Inflammatory macrophage (primary cell): ENCODE measurements at regions not wholly inside any gene's neighbourhood (a gene's known extent, or its start where the extent isn't known, plus 50 kb on each side); places are given as distances from the start of the nearest gene placed in this dataset.
"Not testable (repeated sequence)": the region's sequence is repeated elsewhere in the genome, so short reads cannot be mapped to it uniquely, and the experiment has no call there.

Experiments used
- DNase-seq, 2 donors: peaks; one replicate each; pipeline ENCODE4 v3.0.0-alpha.2; 2020 to 2022

DNA sequence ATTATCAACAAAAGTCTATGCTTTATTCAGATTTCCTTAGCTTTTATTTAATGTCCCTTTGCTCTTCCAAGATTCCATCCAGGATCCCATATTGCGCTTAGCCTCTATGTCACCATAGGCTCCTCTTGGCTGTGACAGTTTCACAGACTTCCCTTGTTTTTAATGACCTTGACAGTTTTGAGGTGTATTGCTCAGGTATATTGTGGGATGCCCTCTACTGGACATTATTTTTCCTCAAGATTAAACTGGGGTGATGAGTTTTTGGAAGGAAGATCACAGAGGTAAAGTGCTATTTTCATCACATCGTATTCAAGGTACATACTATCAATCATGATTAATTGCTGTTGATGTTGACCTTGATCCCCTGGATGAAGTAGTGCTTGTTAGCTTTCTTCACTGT lies 99.1 kb upstream of the SMAD3 start:
- no peak for DNase-seq

DNA sequence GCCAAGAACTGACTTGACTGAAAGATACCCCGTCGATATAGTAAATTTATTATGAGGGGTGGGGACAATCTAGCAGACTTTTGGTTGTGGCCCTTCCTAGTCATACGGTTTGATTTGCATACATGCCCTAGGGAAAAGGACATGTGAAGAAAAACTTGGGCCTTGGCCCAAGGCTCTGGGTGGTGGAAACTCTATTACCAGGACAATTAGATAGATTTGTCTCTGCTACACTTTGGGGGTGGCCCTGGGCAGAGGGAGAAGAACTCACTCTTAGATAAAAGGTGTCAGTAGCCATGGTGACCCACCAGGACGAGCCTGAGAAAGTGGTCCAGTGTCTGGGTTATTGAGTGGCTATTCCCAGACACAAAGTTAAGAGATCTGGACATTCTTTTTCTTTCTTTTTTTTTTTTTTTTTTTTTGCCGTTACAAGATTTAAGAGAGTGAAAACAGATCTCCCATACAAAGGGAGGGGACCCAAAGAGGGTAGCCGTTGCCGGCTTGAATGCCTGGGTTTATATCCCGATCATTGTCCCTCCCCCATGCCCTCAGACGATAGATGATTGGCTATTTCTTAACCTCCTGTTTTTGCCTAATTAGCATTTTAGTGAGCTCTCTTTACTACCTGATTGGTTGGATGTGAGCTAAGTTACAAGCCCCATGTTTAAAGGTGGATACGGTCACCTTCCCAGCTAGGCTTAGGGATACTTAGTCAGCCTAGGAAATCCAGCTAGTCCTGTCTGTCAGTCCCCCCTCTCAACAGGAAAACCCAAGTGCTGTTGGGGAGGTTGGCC lies 96.4 kb upstream of the SMAD3 start:
- DNase-seq, result no peak

DNA sequence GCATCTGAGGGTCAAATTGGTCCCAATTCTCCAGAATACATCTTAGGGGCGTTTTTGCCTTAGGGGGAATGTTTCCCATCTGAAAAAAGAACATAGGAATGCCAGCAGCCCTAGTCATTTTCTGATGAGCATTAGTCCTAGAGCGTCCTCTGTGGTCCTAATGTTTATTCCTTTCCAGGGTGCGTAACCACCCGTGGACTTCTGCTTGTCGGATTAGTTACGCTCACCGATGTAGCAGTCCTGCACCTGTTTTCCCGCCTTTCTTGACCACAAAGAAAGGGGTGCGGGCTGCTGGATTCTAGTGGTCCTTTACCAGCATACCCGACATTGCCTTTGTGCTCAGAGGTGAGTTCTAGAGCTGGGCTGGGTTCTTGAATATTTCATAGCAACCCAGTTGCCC lies 91.3 kb upstream of the SMAD3 start:
- not testable (repeated sequence) for DNase-seq

DNA sequence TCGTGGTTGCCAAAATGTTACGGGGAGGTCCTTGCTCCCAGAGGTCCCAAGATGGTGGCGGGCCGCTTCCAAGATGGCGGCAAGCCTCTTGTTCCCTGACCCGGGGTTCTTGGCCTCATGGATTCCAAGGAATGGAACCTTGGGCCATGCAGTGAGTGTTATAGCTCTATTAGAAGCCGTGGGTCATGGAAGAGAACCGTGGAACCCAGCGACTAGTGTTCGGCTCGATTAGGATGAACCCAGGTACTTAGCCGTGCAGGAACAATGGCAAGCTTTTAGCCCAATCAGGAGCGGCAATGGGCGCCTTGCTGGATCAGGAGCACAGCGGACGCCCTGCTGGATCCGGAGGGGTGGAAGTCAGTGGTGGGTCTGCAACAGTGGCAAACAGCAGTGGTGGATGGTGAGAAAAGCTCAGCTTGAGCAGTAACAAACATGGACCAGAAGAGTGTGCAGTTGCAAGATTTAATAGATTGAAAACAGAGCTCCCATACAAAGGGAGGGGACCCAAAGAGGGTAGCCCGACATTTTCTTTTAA lies 89.2 kb upstream of the SMAD3 start:
- not testable (repeated sequence) for DNase-seq

DNA sequence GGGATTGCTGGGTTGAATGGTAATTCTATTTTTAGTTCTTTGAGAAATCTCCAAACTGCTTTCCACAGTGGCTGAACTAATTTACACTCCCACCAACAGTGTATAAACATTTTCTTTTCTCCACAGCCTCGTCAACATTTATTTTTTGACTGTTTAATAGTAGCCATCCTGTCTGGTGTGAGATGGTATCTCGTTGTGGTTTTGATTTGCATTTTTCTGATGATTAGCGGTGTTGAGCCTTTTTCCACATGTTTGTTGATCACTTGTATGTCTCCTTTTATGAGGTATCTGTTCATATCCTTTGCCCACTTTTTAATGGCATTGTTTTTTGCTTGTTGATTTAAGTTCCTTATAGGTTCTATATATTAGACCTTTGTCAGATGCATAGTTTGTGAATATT lies 85.1 kb upstream of the SMAD3 start:
- not testable (repeated sequence) for DNase-seq

DNA sequence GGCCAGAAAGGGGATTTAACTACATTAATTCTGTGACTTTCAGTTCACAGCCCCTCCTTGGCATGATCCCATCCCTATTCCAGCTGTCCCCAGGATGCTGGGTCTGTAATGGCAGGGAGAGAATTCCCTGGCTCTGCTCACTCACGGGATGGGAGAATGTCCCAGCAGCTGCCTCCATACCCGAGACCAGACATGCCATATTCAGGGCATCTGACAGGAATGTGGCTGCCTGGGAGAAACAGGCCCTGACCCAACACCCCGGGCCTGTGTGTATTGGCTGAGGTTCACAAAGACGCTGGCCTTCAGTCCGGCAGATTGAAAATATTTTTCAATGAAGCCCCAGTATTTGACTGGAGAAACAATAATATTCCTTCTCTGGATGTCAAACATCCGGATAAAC lies 83.6 kb upstream of the SMAD3 start:
- no peak for DNase-seq

DNA sequence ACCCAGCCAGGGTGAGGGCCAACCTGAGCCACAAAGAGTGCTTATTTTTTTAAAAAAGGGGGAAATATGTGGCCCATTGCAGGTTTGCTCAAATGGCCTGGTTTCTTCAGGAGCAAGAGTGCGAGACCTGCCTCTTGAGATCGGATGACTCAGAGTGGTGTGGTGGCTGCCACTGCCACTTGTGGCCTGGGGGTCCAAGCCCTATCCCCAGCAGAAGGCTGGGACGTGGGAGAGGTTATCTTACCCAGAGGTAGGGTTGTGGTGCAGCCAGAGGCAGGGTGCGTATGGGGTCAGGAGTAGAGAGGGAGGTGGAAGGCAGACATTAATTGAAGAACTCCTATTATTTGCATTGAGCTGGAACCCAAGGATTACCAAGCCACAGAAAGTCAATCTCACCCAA lies 83.2 kb upstream of the SMAD3 start:
- DNase-seq, result no peak

DNA sequence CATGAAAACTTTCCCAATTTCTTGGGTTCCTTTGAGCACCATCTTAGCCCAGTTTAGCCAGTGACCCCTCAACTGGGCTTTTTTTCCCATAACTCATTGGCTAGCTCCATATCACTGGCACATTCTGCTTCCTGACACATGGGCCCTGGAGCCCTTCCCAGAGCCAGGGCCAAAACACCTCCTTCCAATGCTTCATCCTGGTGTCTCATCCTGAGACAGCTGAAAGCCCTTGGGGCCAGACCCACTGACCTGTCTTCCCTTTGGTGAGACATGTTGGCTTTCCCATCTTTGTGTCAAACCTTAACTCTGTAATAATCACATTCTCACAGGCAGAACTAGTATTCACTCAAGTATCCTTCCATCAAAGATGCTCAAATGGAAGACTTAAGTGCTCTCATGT lies 82.6 kb upstream of the SMAD3 start:
- DNase-seq, result no peak

DNA sequence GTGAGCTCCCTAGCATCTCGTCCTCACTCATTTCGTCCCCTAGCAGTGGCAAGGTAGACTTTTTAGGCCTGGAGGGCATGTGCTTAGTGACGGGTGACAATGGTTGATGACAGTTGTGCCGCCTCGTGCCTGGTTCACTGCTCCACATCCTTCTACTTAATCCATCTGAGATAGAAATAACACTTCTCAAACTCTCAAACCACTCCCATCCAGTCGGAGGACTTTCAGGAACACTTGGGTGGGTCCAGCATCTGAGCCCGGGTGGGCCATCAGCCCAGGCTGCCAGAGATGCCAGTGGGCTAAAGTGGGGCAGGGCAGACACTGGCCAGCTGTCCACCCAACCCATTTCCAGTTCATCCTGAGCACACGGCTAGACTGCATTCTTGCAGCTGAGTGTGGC lies 79.7 kb upstream of the SMAD3 start:
- no peak for DNase-seq

DNA sequence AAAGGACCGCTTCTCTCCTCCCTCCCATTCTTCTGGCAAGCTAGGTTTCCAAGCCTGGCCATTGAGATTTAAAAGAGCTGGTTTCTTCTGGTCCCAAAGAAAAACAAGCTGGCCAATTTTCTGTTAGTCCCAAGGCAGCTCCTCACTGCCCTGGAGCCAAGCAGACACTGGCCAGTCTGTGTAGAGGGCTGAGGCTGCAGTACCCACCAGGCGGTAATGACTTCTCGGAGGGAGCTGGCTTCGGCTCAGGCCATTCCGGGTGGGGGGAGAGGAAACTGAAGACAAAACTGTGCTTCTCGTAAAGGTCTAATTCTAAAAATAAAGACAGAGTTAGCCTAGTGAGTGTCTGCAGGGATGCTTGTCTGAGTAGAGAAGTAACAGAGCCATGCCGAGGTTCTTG lies 78.5 kb upstream of the SMAD3 start:
- DNase-seq, result no peak

DNA sequence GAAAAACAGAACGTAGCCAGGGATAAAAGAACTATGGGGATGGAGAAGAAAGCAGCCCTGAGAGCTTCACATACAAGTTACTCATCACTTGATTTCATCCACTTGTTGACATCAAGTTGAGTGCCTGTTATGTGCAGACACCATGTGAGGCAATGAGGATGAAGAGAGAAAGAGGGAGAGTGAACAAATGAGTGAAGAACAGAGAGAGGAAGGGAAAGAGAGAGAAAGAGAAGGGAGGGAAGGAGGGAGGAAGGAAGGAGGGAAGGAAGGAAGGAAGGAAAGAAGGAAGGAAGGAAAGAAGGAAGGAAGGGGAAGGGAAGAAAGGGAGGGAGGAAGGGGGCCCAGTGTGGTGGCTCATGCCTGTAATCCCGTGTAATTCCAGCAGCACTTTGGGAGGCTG lies 72.3 kb upstream of the SMAD3 start:
- DNase-seq, result no peak

DNA sequence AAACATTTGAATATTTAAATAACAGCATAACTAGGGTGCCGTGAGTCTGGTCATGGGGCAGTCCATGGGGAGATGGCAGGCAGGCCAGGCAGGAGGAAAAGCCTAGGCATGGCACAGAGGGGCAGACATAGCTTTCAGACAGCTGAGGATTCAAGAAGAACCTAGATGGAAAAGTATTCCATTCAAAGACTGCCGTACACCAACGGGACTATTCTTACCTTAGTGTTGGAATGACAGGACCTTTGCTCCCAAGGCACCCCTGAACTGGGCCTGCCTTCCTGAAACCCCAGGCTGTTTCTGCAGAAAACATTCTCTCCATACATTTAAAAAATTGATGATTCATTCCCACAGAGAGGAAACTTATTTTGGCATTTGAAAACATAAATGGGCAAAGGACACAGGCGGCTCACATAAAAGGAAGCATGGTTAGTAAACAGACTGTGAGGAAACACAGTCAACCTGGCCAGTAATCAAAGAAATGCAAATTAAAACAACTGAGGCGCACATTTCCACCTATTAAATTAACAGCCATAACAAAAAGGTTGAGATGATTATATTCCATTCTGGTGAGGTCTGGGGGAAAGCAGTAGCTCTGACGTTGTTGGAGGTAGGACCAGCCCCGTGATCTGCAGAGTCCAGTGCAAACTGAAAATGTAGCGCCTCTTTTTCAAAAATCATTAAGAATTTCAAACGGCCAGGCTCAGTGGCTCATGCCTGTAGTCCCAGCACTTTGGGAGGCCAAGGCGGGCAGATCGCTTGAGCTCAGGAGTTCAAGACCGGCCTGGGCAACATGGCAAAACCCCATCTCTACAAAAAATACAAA lies 71.3 kb upstream of the SMAD3 start:
- DNase-seq, result no peak

DNA sequence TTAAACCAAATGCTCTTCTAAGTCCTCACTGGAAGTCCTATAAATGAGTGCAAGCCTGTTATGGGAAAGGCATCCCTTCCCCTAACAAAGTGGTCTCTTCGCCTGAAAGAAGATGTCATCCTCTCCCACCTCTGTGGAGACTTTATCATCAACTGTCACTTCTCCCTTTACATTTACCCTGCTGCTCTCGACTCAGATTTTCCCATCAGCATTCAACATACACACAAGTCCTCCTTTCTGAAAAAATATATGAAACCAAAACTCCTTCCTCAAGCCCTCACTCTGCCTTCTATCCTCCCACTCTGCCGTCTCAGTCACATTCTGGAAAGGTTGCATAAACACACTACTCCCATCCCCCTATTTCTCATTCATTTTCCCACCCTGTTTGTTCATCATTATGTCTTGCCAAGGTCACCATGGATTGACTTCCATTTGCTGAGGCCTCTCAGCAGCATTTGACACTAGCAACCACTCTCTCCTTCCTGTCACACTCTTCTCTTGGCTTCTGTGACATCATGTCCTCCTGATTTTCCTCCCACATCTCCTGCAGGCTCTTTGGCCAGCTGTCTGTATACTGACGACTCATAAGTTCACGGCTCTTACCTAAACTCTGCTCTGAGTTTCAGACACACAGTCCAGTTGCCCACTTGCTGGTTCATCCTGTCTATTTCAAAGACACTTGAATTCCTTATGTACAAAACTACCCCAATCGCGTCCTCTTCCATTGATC lies 70.3 kb upstream of the SMAD3 start:
- DNase-seq, result peak; percentile 64 to 82

DNA sequence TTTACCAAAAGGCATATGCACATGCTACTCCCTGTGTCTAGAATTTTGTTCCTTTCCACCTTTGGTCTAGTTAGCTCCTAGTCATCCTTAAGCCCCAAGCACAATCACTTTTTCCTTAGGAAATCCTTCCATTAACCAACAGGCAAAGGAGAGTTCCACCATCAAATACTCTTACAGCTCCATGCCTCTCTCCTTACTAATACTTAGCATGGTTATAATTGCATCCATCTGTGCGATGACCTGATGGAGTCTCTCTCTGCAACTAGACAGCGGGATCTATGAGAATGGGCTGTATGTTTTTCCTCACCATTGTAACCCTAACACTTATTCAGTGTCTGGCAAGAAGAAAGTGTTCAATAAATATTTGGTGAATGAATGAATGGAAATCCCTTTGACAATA lies 69.3 kb upstream of the SMAD3 start:
- no peak for DNase-seq

DNA sequence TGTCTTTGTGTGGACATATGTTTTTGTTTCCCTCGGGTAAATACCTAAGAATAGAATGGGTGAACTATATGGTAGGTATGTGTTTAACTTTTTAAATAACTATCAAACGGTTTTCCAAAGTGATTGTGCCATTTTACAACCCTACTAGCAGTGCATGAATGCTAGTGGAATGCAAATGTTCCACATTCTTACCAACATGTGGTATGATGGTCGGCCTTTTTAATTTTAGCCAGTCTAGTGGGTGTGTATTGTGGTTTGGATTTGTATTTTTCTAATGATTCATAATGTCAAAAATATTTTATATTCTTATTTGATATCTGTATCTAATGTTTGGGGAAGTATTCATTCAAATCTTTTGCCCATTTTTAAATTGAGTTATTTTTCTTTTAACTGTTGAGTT lies 68.2 kb upstream of the SMAD3 start:
- DNase-seq, result no peak

DNA sequence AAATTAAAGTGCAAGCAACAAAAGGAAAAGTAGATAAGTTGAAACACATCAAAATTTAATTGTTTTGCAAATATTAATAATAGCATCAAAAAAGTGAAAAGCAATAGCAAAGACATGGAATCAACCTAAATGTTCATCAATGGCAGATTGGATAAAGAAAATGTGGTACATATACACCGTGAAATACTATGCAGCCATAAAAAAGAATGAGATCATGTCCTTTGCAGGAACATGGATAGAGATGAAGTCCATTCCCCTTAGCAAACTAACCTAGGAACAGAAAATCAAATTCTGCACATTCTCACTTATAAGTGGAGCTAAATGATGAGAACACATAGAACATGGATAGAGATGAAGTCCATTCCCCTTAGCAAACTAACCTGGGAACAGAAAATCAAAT lies 67.2 kb upstream of the SMAD3 start:
- DNase-seq, result not testable (repeated sequence)

DNA sequence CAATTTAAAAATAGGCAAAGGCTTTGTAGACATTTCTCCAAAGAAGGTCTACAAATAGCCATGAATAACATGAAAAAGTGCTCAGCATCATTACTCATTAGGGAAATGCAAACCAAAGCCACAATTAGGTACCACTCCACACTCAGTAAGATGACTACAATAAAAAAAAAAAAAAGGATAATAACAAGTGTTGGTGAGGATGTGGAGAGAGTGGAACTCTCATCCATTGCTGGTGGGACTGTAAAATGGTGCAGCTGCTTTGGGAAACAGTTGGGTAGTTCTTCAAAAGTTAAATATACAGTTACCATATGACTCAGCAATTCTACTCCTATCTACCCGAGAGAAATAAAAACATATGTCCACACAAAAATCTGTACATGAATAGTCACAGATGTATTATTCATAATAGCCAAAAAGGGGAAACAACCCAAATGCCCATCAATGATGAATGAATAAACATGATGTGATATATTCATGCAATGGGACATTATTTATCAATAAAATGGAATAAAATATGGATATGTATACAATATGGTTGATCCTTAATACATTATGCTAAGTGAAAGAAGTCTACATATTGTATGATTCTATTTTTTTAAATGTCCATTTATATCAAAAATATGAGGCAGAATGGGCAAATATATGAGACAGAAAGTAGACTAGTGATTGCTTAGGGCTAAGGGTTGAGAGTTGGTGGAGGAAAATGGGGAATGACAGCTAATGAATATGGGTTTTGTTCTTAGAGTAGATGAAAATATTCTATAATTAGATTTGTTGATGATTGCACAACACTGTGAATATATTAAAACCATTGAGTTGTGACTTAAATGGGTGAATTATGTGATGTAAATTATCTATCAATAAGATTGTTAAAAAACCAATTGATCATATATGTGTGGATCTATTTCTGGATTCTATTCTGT lies 66.1 kb upstream of the SMAD3 start:
- no peak for DNase-seq

DNA sequence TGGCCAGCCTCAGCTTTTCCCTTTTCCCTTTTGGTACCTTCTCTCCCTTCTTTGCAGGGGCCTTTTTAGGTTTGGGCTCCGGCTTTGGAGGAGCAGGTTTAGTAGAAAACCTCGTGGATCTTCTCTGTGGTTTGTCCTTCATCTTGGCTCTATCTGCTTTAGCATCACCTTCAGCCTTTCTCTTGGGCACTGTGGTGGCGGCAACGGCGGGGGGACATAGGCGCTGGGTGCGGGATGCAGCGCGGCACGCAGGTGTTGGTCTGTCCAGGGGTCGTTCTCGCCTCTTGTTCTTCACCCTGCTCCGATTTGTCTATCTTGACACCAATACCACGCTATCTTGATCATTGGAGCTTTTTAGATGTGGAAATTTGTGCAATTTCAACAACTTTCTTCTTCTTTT lies 64.5 kb upstream of the SMAD3 start:
- no peak for DNase-seq

DNA sequence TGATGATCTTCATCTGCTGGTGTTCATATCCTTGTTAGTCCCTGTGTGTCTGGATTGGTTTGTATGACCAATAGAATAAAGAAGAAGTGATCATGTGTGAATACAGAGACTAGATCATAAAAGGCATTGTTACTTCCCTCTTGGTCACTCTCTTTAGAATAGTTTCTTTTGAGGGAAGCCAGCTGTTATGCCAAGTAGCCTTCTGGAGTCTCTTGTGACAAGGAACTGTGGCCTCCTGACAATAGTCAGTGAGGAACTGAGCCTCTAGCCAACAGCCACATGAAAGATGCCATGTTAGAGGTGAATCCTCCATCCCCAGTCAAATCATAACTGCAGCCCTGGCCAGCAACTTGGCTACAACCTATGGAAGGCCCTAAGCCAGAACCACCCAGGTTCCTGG lies 63.0 kb upstream of the SMAD3 start:
- peak in 1 of 2 donors; percentile 68 for DNase-seq

DNA sequence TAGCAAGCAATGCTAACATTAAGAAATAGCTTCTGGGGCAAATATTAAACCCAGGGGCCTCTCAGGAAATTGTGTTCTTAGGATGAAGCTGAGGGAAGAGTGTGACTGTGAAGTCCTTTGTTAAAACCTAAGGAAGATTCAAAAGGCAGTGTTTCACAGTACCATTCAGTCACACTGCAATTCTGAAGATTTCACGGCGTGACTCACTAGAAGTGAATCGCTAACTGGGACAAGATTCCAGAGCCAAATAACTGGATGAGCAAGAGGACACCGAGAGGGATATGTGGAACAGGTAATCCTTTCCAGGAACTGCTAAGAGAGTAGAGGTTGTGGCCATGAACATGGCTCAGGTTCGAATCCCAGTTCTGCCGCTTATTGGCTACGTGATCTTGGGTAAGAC lies 61.8 kb upstream of the SMAD3 start:
- DNase-seq, result no peak

DNA sequence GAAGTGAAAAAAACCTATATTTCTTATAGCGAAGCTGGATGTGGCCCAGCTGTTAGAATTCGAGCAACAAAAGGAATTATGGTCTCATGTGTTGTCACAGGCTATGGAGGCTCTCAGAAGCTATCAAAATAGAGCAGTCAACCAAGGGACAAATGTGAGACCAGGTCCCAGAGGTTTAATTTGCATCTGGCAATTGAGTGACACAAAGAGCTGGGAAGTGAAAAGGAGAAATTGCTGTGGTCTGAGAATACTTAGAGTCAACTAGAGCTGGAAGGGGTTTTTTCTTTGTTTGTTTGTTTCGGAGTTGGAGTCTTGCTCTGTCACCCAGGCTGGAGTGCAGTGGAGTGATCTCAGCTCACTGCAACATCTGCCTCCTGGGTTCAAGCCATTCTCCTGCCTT lies 61.3 kb upstream of the SMAD3 start:
- no peak for DNase-seq
